DND-41 (cell line): ENCODE measurements at regions not wholly inside any gene's neighbourhood (a gene's known extent, or its start where the extent isn't known, plus 50 kb on each side); places are given as distances from the start of the nearest gene placed in this dataset.

Source experiments
- ATAC-seq: fragments of 200-7000 bp; cut with Tn5 transposase; 3 replicates; pipeline ENCODE4 v1.9.1; 2021; ENCODE audit warnings: low read depth; ENCODE audit not compliant: insufficient read depth
- DNase-seq: peaks from one replicate; pipeline ENCODE4 v3.0.0-alpha.2; 2020
- H2AFZ ChIP-seq: 2 replicates; pipeline ENCODE4 v1.6.0; 2012; ENCODE audit warnings: low read depth, low read length
- H3K27ac ChIP-seq: 2 replicates; pipeline ENCODE4 v1.5.1; 2012; ENCODE audit warnings: low read length, inconsistent platforms
- H3K27me3 ChIP-seq: fragments of 200-600 bp; sonication (generic); 2 replicates; pipeline ENCODE4 v1.6.0; 2012; ENCODE audit warnings: low read length, mild to moderate bottlenecking, inconsistent platforms; ENCODE audit not compliant: insufficient read depth, poor library complexity
- H3K36me3 ChIP-seq: 2 replicates; pipeline ENCODE4 v1.5.1; 2012; ENCODE audit warnings: low read length, inconsistent platforms; ENCODE audit not compliant: insufficient read depth
- H3K4me1 ChIP-seq: 2 replicates; pipeline ENCODE4 v1.5.1; 2012; ENCODE audit warnings: mild to moderate bottlenecking, low read length; ENCODE audit not compliant: insufficient read depth
- H3K4me2 ChIP-seq: 2 replicates; pipeline ENCODE4 v1.6.0; 2012; ENCODE audit warnings: mild to moderate bottlenecking, moderate library complexity, low read length, inconsistent platforms; ENCODE audit not compliant: insufficient read depth
- H3K4me3 ChIP-seq, 2 experiments: fragments of 200-600 bp in 1 of 2; shearing (Covaris generic) in 1 of 2; 2 replicates each; pipeline ENCODE4 v1.5.1; 2012 to 2016; ENCODE audit warnings: inconsistent platforms in 2 of 2, low read length in 2 of 2, mild to moderate bottlenecking in 2 of 2, low read depth in 1 of 2, moderate library complexity in 1 of 2
- H3K79me2 ChIP-seq: 2 replicates; pipeline ENCODE4 v1.6.0; 2012; ENCODE audit warnings: low read length, inconsistent platforms; ENCODE audit not compliant: insufficient read depth
- H3K9ac ChIP-seq: 2 replicates; pipeline ENCODE4 v1.6.0; 2012; ENCODE audit warnings: low read depth, mild to moderate bottlenecking, inconsistent platforms, low read length, moderate library complexity
- H3K9me3 ChIP-seq: 2 replicates; pipeline ENCODE4 v1.5.1; 2012; ENCODE audit warnings: low read length, moderate library complexity, mild to moderate bottlenecking, inconsistent platforms; ENCODE audit not compliant: insufficient read depth, severe bottlenecking
- H4K20me1 ChIP-seq: 2 replicates; pipeline ENCODE4 v1.6.0; 2012; ENCODE audit warnings: low read length; ENCODE audit not compliant: insufficient read depth
- CTCF ChIP-seq: IDR thresholded peaks from 2 replicates; pipeline ENCODE4 v1.5.1; 2012; ENCODE audit warnings: borderline replicate concordance, low read length, moderate library complexity, mild to moderate bottlenecking; ENCODE audit not compliant: poor library complexity, severe bottlenecking; ENCODE audit errors: extremely low read depth
- EZH2 ChIP-seq: IDR thresholded peaks from 3 replicates; pipeline ENCODE4 v1.6.1; 2012; ENCODE audit warnings: borderline replicate concordance, low read depth, mild to moderate bottlenecking, moderate library complexity, low read length, inconsistent platforms; ENCODE audit not compliant: severe bottlenecking

GRCh38 chr5:38780945-38781344 is 64.9 kb upstream of the OSMR start:
- Histone ChIP-seq H3K36me3 (no peaks in the 10 kb centered on the region), H3K27me3 (peaks cover 15% of the 10 kb centered on the region), H2AFZ (no peak overlapping the region), H3K4me2 (no peak overlapping the region), H3K4me1 (no peaks in the 10 kb centered on the region), H3K4me3 (no peak overlapping the region), H3K27ac (no peak overlapping the region), H3K9ac (no peak overlapping the region), H3K79me2 (no peaks in the 10 kb centered on the region), H4K20me1 (no peaks in the 10 kb centered on the region), H3K9me3 (no peaks in the 10 kb centered on the region)
- no peak for TF ChIP-seq CTCF
- no peak for TF ChIP-seq EZH2
- DNase-seq (no peak), ATAC-seq (no peak)

- H4K20me1 ChIP-seq: no peaks in the 10 kb centered on the region
- H3K4me2 ChIP-seq: no peak overlapping the region
- no peak overlapping the region for H3K9ac ChIP-seq
- TF ChIP-seq EZH2 (no peak), CTCF (no peak)
- ATAC-seq (no peak), DNase-seq (no peak)
- H3K27ac ChIP-seq: no peak overlapping the region
- H3K79me2 ChIP-seq: no peaks in the 10 kb centered on the region
- H3K27me3 ChIP-seq: peaks cover 15% of the 10 kb centered on the region
- no peak overlapping the region for H3K4me3 ChIP-seq
- no peak overlapping the region for H2AFZ ChIP-seq
- no peaks in the 10 kb centered on the region for H3K36me3 ChIP-seq
- H3K9me3 ChIP-seq: peaks cover 3% of the 10 kb centered on the region
- H3K4me1 ChIP-seq: no peaks in the 10 kb centered on the region
These were observed 63.5 kb upstream of the OSMR start for GRCh38 chr5:38782180-38782835.

- TF ChIP-seq EZH2: no peak
- no peak for TF ChIP-seq CTCF
- Histone ChIP-seq H3K79me2 (no peaks in the 10 kb centered on the region), H3K36me3 (no peaks in the 10 kb centered on the region), H2AFZ (no peak overlapping the region), H3K4me1 (no peaks in the 10 kb centered on the region), H4K20me1 (no peaks in the 10 kb centered on the region), H3K9me3 (peaks cover 3% of the 10 kb centered on the region), H3K27ac (no peak overlapping the region), H3K9ac (no peak overlapping the region), H3K4me2 (no peak overlapping the region), H3K4me3 (no peak overlapping the region), H3K27me3 (peaks cover 10% of the 10 kb centered on the region)
- DNase-seq (no peak), ATAC-seq (no peak)
These were observed 62.7 kb upstream of the OSMR start for GRCh38 chr5:38783011-38783561.
